GM12892 (cell line): ENCODE measurements at regions not wholly inside any gene's neighbourhood (a gene's known extent, or its start where the extent isn't known, plus 50 kb on each side); places are given as distances from the start of the nearest gene placed in this dataset.

Experiments
- DNase-seq: peaks from one replicate; pipeline ENCODE4 v3.0.0; 2011; ENCODE audit not compliant: insufficient read length
- FAIRE-seq: peaks from 2 replicates; lab custom pipeline; 2011; peaks lifted over from hg19 to GRCh38; lab: Jason Lieb, UNC
- POLR2A ChIP-seq: IDR thresholded peaks from 2 replicates; pipeline ENCODE4 v1.6.1; 2011; ENCODE audit warnings: low read depth, low read length, control low read depth
- POLR2AphosphoS5 ChIP-seq: IDR thresholded peaks from 2 replicates; pipeline ENCODE4 v1.6.1; 2011; ENCODE audit warnings: low read depth, low read length, control low read depth
- TAF1 ChIP-seq: IDR thresholded peaks from 2 replicates; pipeline ENCODE4 v1.6.1; 2011; ENCODE audit warnings: low read depth, mild to moderate bottlenecking, control low read depth, low read length, borderline replicate concordance

DNA sequence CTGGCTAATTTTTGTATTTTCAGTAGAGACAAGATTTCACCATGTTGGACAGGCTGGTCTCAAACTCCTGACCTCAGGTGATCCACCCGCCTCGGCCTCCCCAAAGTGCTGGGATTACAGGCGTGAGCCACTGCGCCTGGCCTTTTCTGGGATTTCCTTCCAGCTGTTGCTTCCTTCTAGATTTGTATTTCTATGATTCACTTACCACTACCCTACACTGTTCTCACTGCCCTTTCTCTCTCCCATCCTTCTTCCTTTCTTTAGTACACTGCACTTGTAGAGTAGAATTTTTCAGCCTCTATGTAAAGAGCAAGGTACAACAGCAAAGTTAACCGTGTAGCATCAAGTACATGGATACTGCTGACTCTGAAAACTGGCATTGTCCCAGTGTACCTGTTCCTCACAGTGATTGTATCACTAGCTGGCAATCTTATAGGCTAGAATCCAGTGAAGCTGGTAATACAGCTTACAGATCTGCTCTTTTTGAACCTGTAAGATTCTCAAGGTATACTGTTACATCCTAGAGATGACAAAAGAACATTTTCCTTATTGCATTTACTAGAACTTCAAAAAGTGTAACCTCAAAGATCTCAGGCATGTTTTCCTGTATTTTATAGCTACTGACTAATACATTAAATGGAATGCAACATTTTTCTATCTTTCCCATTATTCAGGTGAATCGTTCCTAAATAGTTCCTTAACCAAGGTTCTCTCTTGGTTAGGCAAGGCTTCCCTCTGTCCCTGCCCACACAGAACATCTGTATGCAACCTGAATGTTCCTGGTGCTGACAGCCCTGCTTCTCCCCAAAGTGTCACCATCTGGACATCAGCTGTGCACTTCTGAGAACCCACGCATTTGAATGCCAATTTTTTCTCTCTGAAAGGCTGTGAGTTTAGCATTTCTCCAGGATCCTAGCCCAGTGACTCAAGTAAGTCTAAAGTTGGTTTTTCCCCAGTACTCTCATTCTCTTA is 74.1 kb upstream of the RAP2B start:
- TF ChIP-seq POLR2AphosphoS5 (no peak), TAF1 (no peak), POLR2A (no peak)
- no peak for DNase-seq
- FAIRE-seq: no peak

DNA sequence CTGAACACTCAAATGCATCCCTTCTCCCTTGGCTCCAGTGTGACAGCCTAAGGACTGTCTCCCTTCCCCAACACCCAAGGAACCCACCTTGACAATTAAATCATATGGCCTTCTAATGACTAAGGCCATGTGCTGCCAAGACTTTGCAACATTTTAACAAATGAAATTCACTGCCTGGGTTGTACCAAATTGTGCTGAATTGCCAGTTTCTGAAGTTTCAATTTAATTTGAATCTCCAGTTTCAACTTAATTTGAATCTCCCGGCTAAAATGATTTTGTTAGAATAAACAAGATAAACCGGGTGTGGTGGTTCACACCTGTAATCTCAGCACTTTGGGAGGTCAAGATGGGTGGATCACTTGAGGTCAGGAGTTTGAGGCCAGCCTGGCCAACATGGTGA is 72.4 kb upstream of the RAP2B start:
- DNase-seq (no peak), FAIRE-seq (no peak)
- TF ChIP-seq TAF1 (no peak), POLR2A (no peak), POLR2AphosphoS5 (no peak)

DNA sequence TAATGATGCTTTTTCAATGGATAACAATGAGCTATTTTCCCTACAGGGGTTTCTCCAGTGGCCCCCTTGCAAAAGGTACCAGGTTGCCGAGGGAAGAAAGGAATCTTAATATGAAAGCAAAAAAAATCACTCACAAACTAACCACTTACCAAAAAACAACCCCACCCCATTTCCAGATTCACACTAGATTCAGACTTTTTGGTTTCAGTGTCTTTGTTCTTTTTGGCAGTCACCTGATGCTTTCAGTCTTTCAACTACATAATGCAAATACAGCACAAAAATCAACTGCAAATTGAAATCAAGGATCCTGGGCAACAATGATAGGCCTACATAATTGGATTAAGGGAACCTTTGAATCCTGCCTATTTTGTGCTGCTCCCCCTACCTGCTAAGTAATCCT is 71.1 kb upstream of the RAP2B start:
- FAIRE-seq: no peak
- TF ChIP-seq TAF1: no peak
- no peak for TF ChIP-seq POLR2AphosphoS5
- no peak for TF ChIP-seq POLR2A
- no peak for DNase-seq

DNA sequence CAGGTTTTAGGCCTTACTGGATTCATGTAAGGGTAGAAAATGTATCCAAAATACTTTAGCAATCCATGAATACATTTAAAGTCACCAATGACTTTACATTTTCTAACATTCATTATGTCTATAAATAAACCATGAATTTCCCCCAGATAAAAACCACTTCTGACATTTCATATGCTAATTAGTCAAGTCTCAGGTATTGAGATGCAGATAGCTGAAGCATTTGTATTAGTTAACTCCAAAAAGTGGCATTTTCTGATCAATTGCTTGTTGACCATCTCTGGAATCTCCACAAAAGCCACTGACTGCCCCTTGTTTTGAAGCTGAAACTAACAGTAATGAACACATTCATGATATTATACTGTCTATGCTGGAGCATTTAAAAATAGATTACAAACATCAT is 68.4 kb upstream of the RAP2B start:
- TF ChIP-seq POLR2A (no peak), TAF1 (no peak), POLR2AphosphoS5 (no peak)
- no peak for DNase-seq
- no peak for FAIRE-seq

DNA sequence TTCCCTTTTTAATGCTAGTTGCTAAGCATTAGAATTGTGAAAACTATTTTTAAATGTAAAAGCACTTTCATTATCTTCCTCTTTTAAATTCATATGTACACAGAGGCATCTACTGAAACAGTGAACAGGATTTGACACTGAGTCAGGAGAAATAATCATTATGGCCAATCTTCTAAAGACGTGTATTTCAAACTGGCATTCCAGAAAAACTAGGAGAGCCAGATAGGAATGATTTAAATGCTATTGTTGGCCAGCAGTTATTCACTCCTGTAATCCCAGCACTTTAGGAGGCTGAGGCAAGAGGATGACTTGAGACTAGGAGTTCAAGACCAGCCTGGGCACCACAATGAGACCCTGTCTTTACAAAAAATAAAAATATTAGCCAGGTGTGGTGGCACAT is 67.6 kb upstream of the RAP2B start:
- DNase-seq: no peak
- no peak for FAIRE-seq
- no peak for TF ChIP-seq POLR2AphosphoS5
- TF ChIP-seq TAF1: no peak
- TF ChIP-seq POLR2A: no peak

DNA sequence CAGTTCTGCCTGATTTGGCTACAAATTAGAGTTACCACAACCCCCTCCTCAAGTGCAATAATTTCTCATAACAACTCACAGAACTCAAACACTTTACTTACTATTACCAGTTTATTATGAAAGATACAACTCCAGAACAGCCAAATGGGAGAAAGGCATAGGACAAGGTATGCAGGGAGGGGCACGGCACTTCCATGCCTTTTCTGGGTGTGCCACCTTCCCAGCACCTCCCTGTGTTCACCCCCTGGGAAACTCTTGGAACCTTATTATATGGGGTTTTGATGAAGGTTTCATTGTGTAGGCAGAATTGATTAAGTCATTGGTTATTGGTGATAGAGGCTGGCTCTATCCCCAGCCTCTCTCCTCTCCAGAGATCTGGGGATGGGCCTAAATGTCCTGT is 66.6 kb upstream of the RAP2B start:
- DNase-seq (no peak), FAIRE-seq (no peak)
- TF ChIP-seq POLR2AphosphoS5 (no peak), POLR2A (no peak), TAF1 (no peak)

DNA sequence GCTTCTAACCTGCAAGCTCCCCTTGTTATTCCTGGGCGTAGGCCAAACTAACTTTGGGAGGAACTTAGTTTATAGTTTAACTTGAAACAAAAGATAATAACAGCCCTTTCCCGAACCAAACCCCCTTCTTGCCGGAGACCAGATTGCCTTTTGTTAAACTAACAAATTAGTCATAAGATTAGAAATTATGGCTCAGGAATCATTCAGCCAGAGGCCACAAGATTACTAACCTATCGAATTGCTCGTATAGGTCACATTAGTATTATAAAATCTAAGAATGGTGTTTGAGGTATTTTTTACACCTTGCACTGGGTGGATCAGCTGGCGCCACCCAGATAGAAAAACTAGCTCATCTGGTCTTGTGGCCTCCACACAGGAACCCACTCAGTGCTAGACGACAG is 65.3 kb upstream of the RAP2B start:
- FAIRE-seq (no peak), DNase-seq (no peak)
- TF ChIP-seq POLR2A (no peak), TAF1 (no peak), POLR2AphosphoS5 (no peak)

DNA sequence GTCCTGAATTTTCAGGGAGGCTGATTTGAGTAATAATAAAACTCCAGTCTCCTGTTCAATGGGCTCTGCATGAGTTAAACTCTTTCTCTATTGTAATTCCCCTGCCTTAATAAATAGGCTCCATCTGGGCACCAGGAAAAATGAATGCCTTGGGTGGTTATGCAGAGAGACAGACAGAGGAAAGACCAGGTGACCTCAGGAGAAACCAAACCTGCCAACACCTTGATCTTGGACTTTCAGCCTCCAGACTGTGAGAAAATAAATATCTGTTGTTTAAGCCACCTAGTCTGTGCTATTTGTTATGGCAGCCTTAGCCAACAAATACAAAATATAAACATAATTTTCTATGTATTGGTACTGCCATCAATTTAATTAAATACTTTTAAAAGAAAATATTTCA is 64.8 kb upstream of the RAP2B start:
- no peak for DNase-seq
- FAIRE-seq: no peak
- TF ChIP-seq POLR2A: no peak
- no peak for TF ChIP-seq TAF1
- no peak for TF ChIP-seq POLR2AphosphoS5

DNA sequence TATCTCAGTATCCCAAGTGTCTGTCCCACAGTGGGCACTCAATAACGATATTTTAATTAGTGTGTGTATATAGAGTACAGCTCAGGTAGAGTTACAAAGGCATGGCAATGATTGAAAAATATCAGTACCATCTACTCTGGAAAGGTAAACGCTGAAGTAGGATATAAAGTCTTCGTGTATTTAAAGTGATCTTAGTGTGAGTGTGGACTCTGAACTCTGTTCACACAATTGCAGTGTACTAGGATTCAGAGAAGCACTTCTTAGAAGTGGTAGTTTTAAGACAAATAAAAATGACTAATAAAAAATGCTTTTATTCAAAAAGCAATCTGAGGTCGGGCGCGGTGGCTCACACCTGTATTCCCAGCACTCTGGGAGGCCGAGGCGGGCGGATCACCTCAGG is 62.9 kb upstream of the RAP2B start:
- FAIRE-seq: no peak
- TF ChIP-seq POLR2A (no peak), POLR2AphosphoS5 (no peak), TAF1 (no peak)

DNA sequence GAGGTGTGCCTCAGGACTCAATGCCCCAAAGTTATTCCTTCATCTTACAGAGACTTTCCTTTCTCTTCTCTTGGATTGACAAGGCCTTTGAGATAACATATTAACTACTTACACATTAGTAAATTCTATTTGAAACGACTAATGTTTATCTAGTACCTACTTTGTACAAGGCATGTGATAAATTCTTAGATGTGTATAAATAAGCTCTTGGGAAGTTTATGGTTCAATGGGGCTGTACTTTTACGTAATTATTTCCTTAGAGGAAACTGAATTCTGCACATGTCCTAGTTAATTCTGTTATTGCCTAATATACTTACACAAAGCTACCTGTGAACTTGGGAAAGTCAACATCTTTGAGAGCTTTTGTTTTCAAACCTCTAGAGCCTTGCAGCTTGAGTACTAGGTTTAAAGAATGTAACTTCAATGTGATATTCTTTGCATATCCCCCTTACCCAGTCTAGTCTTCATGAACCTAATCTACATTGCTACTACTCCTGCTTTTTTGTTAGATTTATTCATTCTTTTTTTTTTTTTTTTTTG is 58.5 kb upstream of the RAP2B start:
- FAIRE-seq: no peak
- TF ChIP-seq POLR2AphosphoS5: no peak
- DNase-seq: no peak

More for the DNA sequence above, 62.9 kb upstream of the RAP2B start:
- DNase-seq: no peak

DNA sequence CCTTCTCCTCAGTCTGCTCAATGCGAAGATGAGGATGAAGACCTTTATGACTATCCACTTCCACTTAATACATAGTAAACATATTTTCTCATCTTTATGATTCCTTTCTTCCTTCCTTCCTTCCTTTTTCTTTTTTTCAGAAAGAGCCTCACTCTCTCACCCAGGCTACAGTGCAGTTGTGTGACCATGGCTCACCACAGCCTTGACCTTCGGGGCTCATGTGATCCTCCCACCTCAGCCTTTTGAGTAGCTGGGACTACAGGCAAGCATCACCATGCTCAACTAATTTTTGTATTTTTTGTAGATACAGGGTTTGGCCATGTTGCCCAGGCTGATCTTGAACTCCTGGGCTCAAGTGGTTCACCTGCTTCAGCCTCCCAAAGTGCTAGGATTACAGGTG is 52.0 kb upstream of the RAP2B start:
- FAIRE-seq: no peak
- DNase-seq: no peak
- no peak for TF ChIP-seq TAF1
- no peak for TF ChIP-seq POLR2A
- TF ChIP-seq POLR2AphosphoS5: no peak

DNA sequence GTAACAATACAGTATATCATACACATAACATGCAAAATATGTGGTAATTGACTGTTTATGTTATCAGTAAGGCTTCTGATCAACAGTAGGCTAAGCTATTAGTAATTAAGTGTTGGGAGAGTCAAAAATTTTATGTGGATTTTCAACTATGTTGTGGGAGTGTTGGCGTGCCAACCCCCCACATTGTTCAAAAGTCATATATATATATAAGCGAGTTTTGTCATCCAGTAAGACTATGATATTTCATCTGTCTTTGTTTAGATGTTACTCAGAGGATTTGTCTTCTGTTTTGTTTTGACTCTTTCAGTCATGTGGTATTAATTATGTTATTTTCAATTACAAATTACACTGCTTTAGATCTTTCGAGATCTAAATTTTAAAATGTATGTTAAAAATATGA is 51.0 kb upstream of the RAP2B start:
- TF ChIP-seq TAF1 (no peak), POLR2A (no peak), POLR2AphosphoS5 (no peak)
- FAIRE-seq: no peak
- no peak for DNase-seq
